ENCODE measurements at regions not wholly inside any gene's neighbourhood (a gene's known extent, or its start where the extent isn't known, plus 50 kb on each side); places are given as distances from the start of the nearest gene placed in this dataset.

- TF ChIP-seq CTCF (conservative IDR thresholded peaks at IDR 0.05; ENCODE audit: low read depth, low read length) = no peak
- intact Hi-C loops (cut with micrococcal nuclease; ENCODE audit: unreplicated experiment) = no loop called here
Observed at GRCh38 chr14:26067786-26068459, 529.9 kb downstream of the NOVA1 start.

GRCh38 chr14:26067341-26067740 is 530.5 kb downstream of the NOVA1 start:
- ChIA-PET POLR2A (ENCODE audit: low non-redundant PET) (no interaction called here), CTCF (no interaction called here)
- H3K4me3 ChIP-seq (ENCODE audit: low read depth, low read length, poor library complexity, severe bottlenecking) = no peak overlapping the region
- no peaks in the 10 kb centered on the region for H3K36me3 ChIP-seq (ENCODE audit: insufficient read depth, low read length, poor library complexity, severe bottlenecking)
- H3K27ac ChIP-seq (ENCODE audit: low read depth, low read length, poor library complexity, severe bottlenecking) = no peak overlapping the region
- intact Hi-C loops (cut with micrococcal nuclease; ENCODE audit: unreplicated experiment) = no loop called here
- no peaks in the 10 kb centered on the region for H3K27me3 ChIP-seq (replicated peaks; ENCODE audit: insufficient read depth, low read depth, low read length, poor library complexity)
- TF ChIP-seq CTCF (conservative IDR thresholded peaks at IDR 0.05; ENCODE audit: low read depth, low read length) (no peak), EZH2 (IDR thresholded peaks at IDR 0.05; ENCODE audit: borderline replicate concordance, low read depth, low read length, poor library complexity, severe bottlenecking) (no peak)
- no peaks in the 10 kb centered on the region for H3K9me3 ChIP-seq (ENCODE audit: low read depth, low read length, poor library complexity, severe bottlenecking)
- BruUV-seq (replicated peaks) = no TSS peak
- DNase-seq (ENCODE audit: low spot score) = no peak
- peaks cover 5% of the 10 kb centered on the region for H3K4me1 ChIP-seq (ENCODE audit: insufficient read depth, low read length, poor library complexity, severe bottlenecking)

More at GRCh38 chr14:26067786-26068459, 529.9 kb downstream of the NOVA1 start:
- ChIA-PET POLR2A (ENCODE audit: low non-redundant PET) (no interaction called here), CTCF (no interaction called here)
- Histone ChIP-seq H3K9me3 (ENCODE audit: low read depth, low read length, poor library complexity, severe bottlenecking) (no peaks in the 10 kb centered on the region), H3K36me3 (ENCODE audit: insufficient read depth, low read length, poor library complexity, severe bottlenecking) (no peaks in the 10 kb centered on the region), H3K4me1 (ENCODE audit: insufficient read depth, low read length, poor library complexity, severe bottlenecking) (peaks cover 5% of the 10 kb centered on the region), H3K27me3 (replicated peaks; ENCODE audit: insufficient read depth, low read depth, low read length, poor library complexity) (no peaks in the 10 kb centered on the region), H3K27ac (ENCODE audit: low read depth, low read length, poor library complexity, severe bottlenecking) (no peak overlapping the region), H3K4me3 (ENCODE audit: low read depth, low read length, poor library complexity, severe bottlenecking) (no peak overlapping the region)
- peak; percentile 8 for DNase-seq (ENCODE audit: low spot score)
- BruUV-seq (replicated peaks) = no TSS peak

GRCh38 chr14:26056036-26056616 is 541.7 kb downstream of the NOVA1 start:
- Histone ChIP-seq H3K4me3 (ENCODE audit: low read depth, low read length, poor library complexity, severe bottlenecking) (no peak overlapping the region), H3K27ac (ENCODE audit: low read depth, low read length, poor library complexity, severe bottlenecking) (no peak overlapping the region), H3K9me3 (ENCODE audit: low read depth, low read length, poor library complexity, severe bottlenecking) (no peaks in the 10 kb centered on the region), H3K4me1 (ENCODE audit: insufficient read depth, low read length, poor library complexity, severe bottlenecking) (peaks cover 17% of the 10 kb centered on the region), H3K27me3 (replicated peaks; ENCODE audit: insufficient read depth, low read depth, low read length, poor library complexity) (no peaks in the 10 kb centered on the region), H3K36me3 (ENCODE audit: insufficient read depth, low read length, poor library complexity, severe bottlenecking) (no peaks in the 10 kb centered on the region)
- ChIA-PET CTCF (no interaction called here), POLR2A (ENCODE audit: low non-redundant PET) (no interaction called here)
- intact Hi-C loops (cut with micrococcal nuclease; ENCODE audit: unreplicated experiment) = loop anchor here (10.0 kb wide), 1 partner anchor 221 kb away; no protein-coding TSS in a partner anchor
- no TSS peak for BruUV-seq (replicated peaks)
- no peak for DNase-seq (ENCODE audit: low spot score)
- TF ChIP-seq EZH2 (IDR thresholded peaks at IDR 0.05; ENCODE audit: borderline replicate concordance, low read depth, low read length, poor library complexity, severe bottlenecking) = no peak
- TF ChIP-seq CTCF (conservative IDR thresholded peaks at IDR 0.05; ENCODE audit: low read depth, low read length) = no peak

Measured in A673 (cell line).